ENCODE measurements at regions not wholly inside any gene's neighbourhood (a gene's known extent, or its start where the extent isn't known, plus 50 kb on each side); places are given as distances from the start of the nearest gene placed in this dataset.

GRCh38 chr11:70848243-70848750 lies 404.1 kb downstream of the SHANK2 start:
- TF ChIP-seq CTCF (IDR thresholded peaks at IDR 0.05; ENCODE audit: insufficient read depth, low read depth, low read length, missing control alignments) = no peak
- DNase-seq (ENCODE audit: low read depth) = no peak
- H3K4me3 ChIP-seq (ENCODE audit: low read depth, low read length) = no peak overlapping the region

GRCh38 chr11:70849031-70849430 lies 403.3 kb downstream of the SHANK2 start:
- H3K4me3 ChIP-seq (ENCODE audit: low read depth, low read length) = no peak overlapping the region
- TF ChIP-seq CTCF (IDR thresholded peaks at IDR 0.05; ENCODE audit: insufficient read depth, low read depth, low read length, missing control alignments) = no peak
- DNase-seq (ENCODE audit: low read depth) = no peak

- no peak for TF ChIP-seq CTCF (IDR thresholded peaks at IDR 0.05; ENCODE audit: insufficient read depth, low read depth, low read length, missing control alignments)
- H3K4me3 ChIP-seq (ENCODE audit: low read depth, low read length) = no peak overlapping the region
Measured at GRCh38 chr11:70851308-70851707, 401.1 kb downstream of the SHANK2 start.

GRCh38 chr11:70851907-70852306 lies 400.5 kb downstream of the SHANK2 start:
- no peak for TF ChIP-seq CTCF (IDR thresholded peaks at IDR 0.05; ENCODE audit: insufficient read depth, low read depth, low read length, missing control alignments)
- no peak for DNase-seq (ENCODE audit: low read depth)
- H3K4me3 ChIP-seq (ENCODE audit: low read depth, low read length) = no peak overlapping the region

More at GRCh38 chr11:70851308-70851707, 401.1 kb downstream of the SHANK2 start:
- no peak for DNase-seq (ENCODE audit: low read depth)

- no peak for TF ChIP-seq CTCF (IDR thresholded peaks at IDR 0.05; ENCODE audit: insufficient read depth, low read depth, low read length, missing control alignments)
- H3K4me3 ChIP-seq (ENCODE audit: low read depth, low read length) = no peak overlapping the region
- no peak for DNase-seq (ENCODE audit: low read depth)
Measured at GRCh38 chr11:70853068-70853769, 399.2 kb downstream of the SHANK2 start.

- no peak for DNase-seq (ENCODE audit: low read depth)
- H3K4me3 ChIP-seq (ENCODE audit: low read depth, low read length) = no peak overlapping the region
- no peak for TF ChIP-seq CTCF (IDR thresholded peaks at IDR 0.05; ENCODE audit: insufficient read depth, low read depth, low read length, missing control alignments)
Measured at GRCh38 chr11:70853770-70854108, 398.6 kb downstream of the SHANK2 start.

- DNase-seq (ENCODE audit: low read depth) = no peak
- TF ChIP-seq CTCF (IDR thresholded peaks at IDR 0.05; ENCODE audit: insufficient read depth, low read depth, low read length, missing control alignments) = no peak
- no peak overlapping the region for H3K4me3 ChIP-seq (ENCODE audit: low read depth, low read length)
Measured at GRCh38 chr11:70854201-70854600, 398.2 kb downstream of the SHANK2 start.

Data from GM12865 (cell line).